ENCODE measurements at regions not wholly inside any gene's neighbourhood (a gene's known extent, or its start where the extent isn't known, plus 50 kb on each side); places are given as distances from the start of the nearest gene placed in this dataset.

- H3K9me3 Mint-ChIP-seq: no peaks in the 10 kb centered on the region
- ATAC-seq (replicated peaks in 1 of 2): no peak
Measured at GRCh38 chr2:20126469-20126868, 75.0 kb upstream of the LAPTM4A start.

GRCh38 chr2:20126040-20126439 lies 74.6 kb upstream of the LAPTM4A start:
- no peaks in the 10 kb centered on the region for H3K36me3 Mint-ChIP-seq (ENCODE audit: insufficient read depth in 2 of 2)
- H3K4me3 Mint-ChIP-seq: no peak overlapping the region
- ATAC-seq (replicated peaks in 1 of 2): no peak
- DNase-seq: no peak
- H3K4me1 Mint-ChIP-seq (ENCODE audit: low read depth): no peaks in the 10 kb centered on the region
- no peaks in the 10 kb centered on the region for H3K9me3 Mint-ChIP-seq
- peaks cover 8% of the 10 kb centered on the region for H3K27me3 Mint-ChIP-seq (ENCODE audit: low read depth)
- no peak overlapping the region for H3K27ac Mint-ChIP-seq

More at GRCh38 chr2:20126469-20126868, 75.0 kb upstream of the LAPTM4A start:
- Mint-ChIP-seq H3K27ac (no peak overlapping the region), H3K27me3 (ENCODE audit: low read depth) (peaks cover 8% of the 10 kb centered on the region), H3K4me1 (ENCODE audit: low read depth) (no peaks in the 10 kb centered on the region), H3K36me3 (ENCODE audit: insufficient read depth in 2 of 2) (no peaks in the 10 kb centered on the region), H3K4me3 (no peak overlapping the region)
- DNase-seq: no peak

GRCh38 chr2:20125616-20126015 lies 74.2 kb upstream of the LAPTM4A start:
- Mint-ChIP-seq H3K4me3 (no peak overlapping the region), H3K4me1 (ENCODE audit: low read depth) (no peaks in the 10 kb centered on the region), H3K9me3 (no peaks in the 10 kb centered on the region), H3K27ac (no peak overlapping the region), H3K27me3 (ENCODE audit: low read depth) (peaks cover 8% of the 10 kb centered on the region), H3K36me3 (ENCODE audit: insufficient read depth in 2 of 2) (no peaks in the 10 kb centered on the region)
- no peak for ATAC-seq (replicated peaks in 1 of 2)
- DNase-seq: no peak

- Mint-ChIP-seq H3K9me3 (no peaks in the 10 kb centered on the region), H3K36me3 (ENCODE audit: insufficient read depth in 2 of 2) (no peaks in the 10 kb centered on the region), H3K4me1 (ENCODE audit: low read depth) (no peaks in the 10 kb centered on the region), H3K27me3 (ENCODE audit: low read depth) (peaks cover 8% of the 10 kb centered on the region), H3K4me3 (no peak overlapping the region), H3K27ac (no peak overlapping the region)
- no peak for ATAC-seq (replicated peaks in 1 of 2)
- DNase-seq: no peak
Measured at GRCh38 chr2:20125164-20125563, 73.7 kb upstream of the LAPTM4A start.

- peaks cover 8% of the 10 kb centered on the region for H3K27me3 Mint-ChIP-seq (ENCODE audit: low read depth)
- H3K9me3 Mint-ChIP-seq: no peaks in the 10 kb centered on the region
- DNase-seq: no peak
- no peak overlapping the region for H3K27ac Mint-ChIP-seq
- H3K36me3 Mint-ChIP-seq (ENCODE audit: insufficient read depth in 2 of 2): no peaks in the 10 kb centered on the region
- no peak for ATAC-seq (replicated peaks in 1 of 2)
- H3K4me1 Mint-ChIP-seq (ENCODE audit: low read depth): no peaks in the 10 kb centered on the region
- H3K4me3 Mint-ChIP-seq: no peak overlapping the region
Measured at GRCh38 chr2:20123871-20124594, 72.6 kb upstream of the LAPTM4A start.

GRCh38 chr2:20122864-20123263 lies 71.4 kb upstream of the LAPTM4A start:
- no peak overlapping the region for H3K27ac Mint-ChIP-seq
- H3K4me3 Mint-ChIP-seq: no peak overlapping the region
- DNase-seq (no peak), ATAC-seq (replicated peaks in 1 of 2) (no peak)
- H3K36me3 Mint-ChIP-seq (ENCODE audit: insufficient read depth in 2 of 2): no peaks in the 10 kb centered on the region
- no peaks in the 10 kb centered on the region for H3K9me3 Mint-ChIP-seq
- peaks cover 8% of the 10 kb centered on the region for H3K27me3 Mint-ChIP-seq (ENCODE audit: low read depth)
- no peaks in the 10 kb centered on the region for H3K4me1 Mint-ChIP-seq (ENCODE audit: low read depth)

- H3K4me1 Mint-ChIP-seq (ENCODE audit: low read depth): no peaks in the 10 kb centered on the region
- H3K27me3 Mint-ChIP-seq (ENCODE audit: low read depth): peaks cover 8% of the 10 kb centered on the region
- H3K4me3 Mint-ChIP-seq: no peak overlapping the region
- DNase-seq: no peak
- no peaks in the 10 kb centered on the region for H3K36me3 Mint-ChIP-seq (ENCODE audit: insufficient read depth in 2 of 2)
- H3K9me3 Mint-ChIP-seq: no peaks in the 10 kb centered on the region
- ATAC-seq (replicated peaks in 1 of 2): no peak
- H3K27ac Mint-ChIP-seq: no peak overlapping the region
Measured at GRCh38 chr2:20120569-20121416, 69.4 kb upstream of the LAPTM4A start.

- DNase-seq: no peak
- H3K4me1 Mint-ChIP-seq (ENCODE audit: low read depth): no peaks in the 10 kb centered on the region
- ATAC-seq (replicated peaks in 1 of 2): no peak
- no peaks in the 10 kb centered on the region for H3K9me3 Mint-ChIP-seq
- H3K36me3 Mint-ChIP-seq (ENCODE audit: insufficient read depth in 2 of 2): no peaks in the 10 kb centered on the region
- H3K27ac Mint-ChIP-seq: no peak overlapping the region
- H3K4me3 Mint-ChIP-seq: no peak overlapping the region
- H3K27me3 Mint-ChIP-seq (ENCODE audit: low read depth): peaks cover 8% of the 10 kb centered on the region
Measured at GRCh38 chr2:20118051-20118450, 66.6 kb upstream of the LAPTM4A start.

- Mint-ChIP-seq H3K4me1 (ENCODE audit: low read depth) (no peaks in the 10 kb centered on the region), H3K27me3 (ENCODE audit: low read depth) (peaks cover 3% of the 10 kb centered on the region), H3K36me3 (ENCODE audit: insufficient read depth in 2 of 2) (no peaks in the 10 kb centered on the region), H3K27ac (no peak overlapping the region), H3K9me3 (no peaks in the 10 kb centered on the region), H3K4me3 (no peak overlapping the region)
- ATAC-seq (replicated peaks in 1 of 2) (no peak), DNase-seq (no peak)
Measured at GRCh38 chr2:20115902-20116301, 64.5 kb upstream of the LAPTM4A start.

- Mint-ChIP-seq H3K27me3 (ENCODE audit: low read depth) (peaks cover 8% of the 10 kb centered on the region), H3K4me3 (no peak overlapping the region), H3K4me1 (ENCODE audit: low read depth) (no peaks in the 10 kb centered on the region), H3K27ac (no peak overlapping the region), H3K9me3 (no peaks in the 10 kb centered on the region), H3K36me3 (ENCODE audit: insufficient read depth in 2 of 2) (no peaks in the 10 kb centered on the region)
- DNase-seq (no peak), ATAC-seq (replicated peaks in 1 of 2) (no peak)
Measured at GRCh38 chr2:20115374-20115773, 63.9 kb upstream of the LAPTM4A start.

- Mint-ChIP-seq H3K27me3 (ENCODE audit: low read depth) (peaks cover 12% of the 10 kb centered on the region), H3K36me3 (ENCODE audit: insufficient read depth in 2 of 2) (no peaks in the 10 kb centered on the region), H3K4me1 (ENCODE audit: low read depth) (no peaks in the 10 kb centered on the region), H3K4me3 (no peak overlapping the region), H3K27ac (no peak overlapping the region), H3K9me3 (no peaks in the 10 kb centered on the region)
- DNase-seq (no peak), ATAC-seq (replicated peaks in 1 of 2) (no peak)
Measured at GRCh38 chr2:20113986-20114938, 62.8 kb upstream of the LAPTM4A start.

- DNase-seq: no peak
- no peaks in the 10 kb centered on the region for H3K9me3 Mint-ChIP-seq
Measured at GRCh38 chr2:20113004-20113796, 61.8 kb upstream of the LAPTM4A start.

More at GRCh38 chr2:20113004-20113796, 61.8 kb upstream of the LAPTM4A start:
- H3K27me3 Mint-ChIP-seq (ENCODE audit: low read depth): peaks cover 12% of the 10 kb centered on the region
- no peak for ATAC-seq (replicated peaks in 1 of 2)
- H3K27ac Mint-ChIP-seq: no peak overlapping the region
- no peak overlapping the region for H3K4me3 Mint-ChIP-seq
- H3K36me3 Mint-ChIP-seq (ENCODE audit: insufficient read depth in 2 of 2): no peaks in the 10 kb centered on the region
- H3K4me1 Mint-ChIP-seq (ENCODE audit: low read depth): no peaks in the 10 kb centered on the region
